ENCODE measurements at regions not wholly inside any gene's neighbourhood (a gene's known extent, or its start where the extent isn't known, plus 50 kb on each side); places are given as distances from the start of the nearest gene placed in this dataset.

GRCh38 chr4:1462009-1462767, 55.9 kb upstream of the NKX1-1 start:
- no peak for DNase-seq

GRCh38 chr4:1460967-1461868, 55.0 kb upstream of the NKX1-1 start:
- no peak for DNase-seq

GRCh38 chr4:1459722-1460511, 53.7 kb upstream of the NKX1-1 start:
- no peak for DNase-seq

- DNase-seq: no peak
Observed at GRCh38 chr4:1459081-1459721, 53.0 kb upstream of the NKX1-1 start.

- no peak for DNase-seq
Observed at GRCh38 chr4:1458581-1458980, 52.3 kb upstream of the NKX1-1 start.

Data from suppressor macrophage treated with lipopolysaccharide for 1 hour (primary cell).